Mesendoderm (in vitro differentiated cells): ENCODE measurements at regions not wholly inside any gene's neighbourhood (a gene's known extent, or its start where the extent isn't known, plus 50 kb on each side); places are given as distances from the start of the nearest gene placed in this dataset.

Experiments
- DNase-seq: peaks from one replicate; pipeline ENCODE4 v3.0.0; 2013
- H2AK5ac ChIP-seq: 2 replicates; pipeline ENCODE4 v1.6.1; 2013; ENCODE audit warnings: low read length, inconsistent platforms
- H2BK120ac ChIP-seq: 2 replicates; pipeline ENCODE4 v1.6.1; 2013; ENCODE audit warnings: low read depth, mild to moderate bottlenecking, low read length, moderate library complexity, mixed read lengths
- H2BK15ac ChIP-seq: replicated peaks from 2 replicates; pipeline ENCODE4 v1.6.1; 2013; ENCODE audit warnings: low read depth, mild to moderate bottlenecking, moderate library complexity
- H2BK5ac ChIP-seq: 2 replicates; pipeline ENCODE4 v1.6.1; 2013; ENCODE audit warnings: low read length, inconsistent platforms
- H3K18ac ChIP-seq: 2 replicates; pipeline ENCODE4 v1.6.1; 2013; ENCODE audit warnings: mild to moderate bottlenecking, low read length, mixed read lengths
- H3K23ac ChIP-seq: one replicate; pipeline ENCODE4 v1.6.1; 2013; ENCODE audit warnings: low read length
- H3K27ac ChIP-seq: 2 replicates; pipeline ENCODE4 v1.5.1; 2013; ENCODE audit warnings: low read depth, mild to moderate bottlenecking, inconsistent platforms, low read length, moderate library complexity
- H3K27me3 ChIP-seq: 2 replicates; pipeline ENCODE4 v1.6.1; 2013; ENCODE audit warnings: low read length, control low read depth, mild to moderate bottlenecking, inconsistent platforms; ENCODE audit not compliant: insufficient read depth, poor library complexity
- H3K36me3 ChIP-seq: 2 replicates; pipeline ENCODE4 v1.6.1; 2013; ENCODE audit warnings: low read length, inconsistent platforms; ENCODE audit not compliant: control insufficient read depth, insufficient read depth
- H3K4ac ChIP-seq: one replicate; pipeline ENCODE4 v1.6.1; 2013; ENCODE audit warnings: low read depth, mild to moderate bottlenecking, low read length, moderate library complexity
- H3K4me1 ChIP-seq: 2 replicates; pipeline ENCODE4 v1.6.1; 2013; ENCODE audit warnings: low read depth, low read length, inconsistent platforms; ENCODE audit not compliant: control insufficient read depth
- H3K4me2 ChIP-seq: 2 replicates; pipeline ENCODE4 v1.6.1; 2013; ENCODE audit warnings: low read length
- H3K4me3 ChIP-seq: 2 replicates; pipeline ENCODE4 v1.5.1; 2013; ENCODE audit warnings: mild to moderate bottlenecking, low read length
- H3K56ac ChIP-seq: one replicate; pipeline ENCODE4 v1.6.1; 2013; ENCODE audit warnings: low read length
- H3K79me1 ChIP-seq: 2 replicates; pipeline ENCODE4 v1.6.1; 2013; ENCODE audit warnings: low read length, inconsistent platforms
- H3K79me2 ChIP-seq: 2 replicates; pipeline ENCODE4 v1.6.1; 2013; ENCODE audit warnings: mild to moderate bottlenecking, low read length; ENCODE audit not compliant: control insufficient read depth, insufficient read depth
- H3K9ac ChIP-seq: 2 replicates; pipeline ENCODE4 v1.6.1; 2013; ENCODE audit warnings: low read length, inconsistent platforms
- H4K5ac ChIP-seq: one replicate; pipeline ENCODE4 v1.6.1; 2013; ENCODE audit warnings: low read length
- H4K8ac ChIP-seq: one replicate; pipeline ENCODE4 v1.6.1; 2013; ENCODE audit warnings: low read depth, mild to moderate bottlenecking, control low read depth, low read length, moderate library complexity
- WGBS: extraction: QIAGEN DNeasy Blood & Tissue Kit; methylation state at CpG from one replicate; pipeline ENCODE4 v1.1.7; 2013; ENCODE audit warnings: low lambda C conversion rate, missing lambda C conversion rate; ENCODE audit not compliant: insufficient coverage; ENCODE audit errors: extremely low coverage; 5-methylcytosine and 5-hydroxymethylcytosine counted together

DNA sequence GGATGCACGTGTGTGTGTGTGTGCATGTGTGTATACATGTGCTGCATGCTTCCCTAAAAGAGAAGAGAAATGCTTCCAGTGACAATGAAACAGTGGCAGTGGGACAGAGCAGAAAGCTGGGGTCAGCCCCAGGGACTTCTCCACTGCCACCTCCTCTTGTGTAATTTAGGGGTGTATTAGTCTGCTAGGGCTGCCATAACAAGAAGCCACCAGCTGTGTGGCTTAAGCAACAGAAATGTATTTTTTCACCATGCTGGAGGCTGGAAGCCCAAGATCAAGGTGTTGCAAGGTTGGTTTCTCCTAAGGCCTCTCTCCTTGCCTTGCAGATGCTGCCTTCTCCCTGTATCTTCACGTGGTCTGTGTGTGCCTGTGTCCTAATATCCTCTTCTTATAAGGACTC lies 190.5 kb downstream of the CXCL12 start:
- Histone ChIP-seq H2BK120ac (no peak overlapping the region), H2BK5ac (no peak overlapping the region), H4K8ac (no peak overlapping the region), H3K36me3 (no peaks in the 10 kb centered on the region), H3K4me3 (no peak overlapping the region), H3K79me1 (no peaks in the 10 kb centered on the region), H3K79me2 (no peaks in the 10 kb centered on the region), H3K27me3 (no peaks in the 10 kb centered on the region), H3K23ac (no peak overlapping the region), H2AK5ac (no peak overlapping the region), H3K4me1 (no peaks in the 10 kb centered on the region), H3K27ac (no peak overlapping the region), H3K9ac (no peak overlapping the region), H3K56ac (no peak overlapping the region), H3K4ac (no peak overlapping the region), H3K4me2 (no peak overlapping the region), H3K18ac (no peak overlapping the region), H4K5ac (no peak overlapping the region), H2BK15ac (no peak overlapping the region)
- no peak for DNase-seq
- WGBS = no CpG with 5 or more reads among the region's 2 CpGs

DNA sequence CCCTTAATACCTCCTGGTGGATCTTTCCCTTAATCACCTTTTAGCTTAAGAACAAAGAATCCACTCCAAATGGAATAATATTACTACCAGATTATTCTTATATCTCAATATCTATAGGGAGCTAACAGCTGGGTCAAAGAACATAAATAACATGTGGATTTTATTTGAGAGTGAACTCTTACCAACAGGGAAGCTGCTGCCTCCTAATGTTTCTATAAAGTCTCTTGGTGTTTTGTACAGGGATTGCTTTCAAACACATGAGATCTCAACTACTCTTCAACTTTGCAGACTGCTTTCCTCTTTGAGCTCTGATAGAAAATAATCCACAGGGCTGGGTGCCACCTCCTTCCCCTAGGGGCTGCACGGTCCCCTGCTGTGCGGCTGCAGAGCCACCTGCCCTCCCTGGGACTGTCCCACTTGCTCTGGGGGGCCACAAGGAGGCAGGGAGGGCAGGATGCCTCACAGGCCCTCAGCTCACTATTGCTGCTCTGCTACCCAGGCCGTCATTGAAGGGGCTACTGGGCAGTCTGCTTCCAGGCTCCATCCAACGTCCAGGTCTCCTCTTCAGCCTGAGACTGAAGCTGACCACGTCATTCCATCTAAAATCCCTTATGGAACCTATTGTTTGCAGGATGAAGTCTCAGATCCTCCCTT lies 191.2 kb downstream of the CXCL12 start:
- no peak overlapping the region for H3K9ac ChIP-seq
- H3K23ac ChIP-seq = no peak overlapping the region
- H2AK5ac ChIP-seq = no peak overlapping the region
- H2BK5ac ChIP-seq = no peak overlapping the region
- H3K79me1 ChIP-seq = no peaks in the 10 kb centered on the region
- H2BK15ac ChIP-seq = no peak overlapping the region
- H3K4me1 ChIP-seq = no peaks in the 10 kb centered on the region
- H3K36me3 ChIP-seq = no peaks in the 10 kb centered on the region
- H3K56ac ChIP-seq = no peak overlapping the region
- H3K18ac ChIP-seq = no peak overlapping the region
- no peak for DNase-seq
- H4K5ac ChIP-seq = no peak overlapping the region
- no peaks in the 10 kb centered on the region for H3K27me3 ChIP-seq
- no peak overlapping the region for H4K8ac ChIP-seq
- H3K4me2 ChIP-seq = no peak overlapping the region
- WGBS = no CpG with 5 or more reads among the region's 5 CpGs
- H3K79me2 ChIP-seq = no peaks in the 10 kb centered on the region
- no peak overlapping the region for H3K4ac ChIP-seq
- H2BK120ac ChIP-seq = no peak overlapping the region
- no peak overlapping the region for H3K4me3 ChIP-seq
- no peak overlapping the region for H3K27ac ChIP-seq

DNA sequence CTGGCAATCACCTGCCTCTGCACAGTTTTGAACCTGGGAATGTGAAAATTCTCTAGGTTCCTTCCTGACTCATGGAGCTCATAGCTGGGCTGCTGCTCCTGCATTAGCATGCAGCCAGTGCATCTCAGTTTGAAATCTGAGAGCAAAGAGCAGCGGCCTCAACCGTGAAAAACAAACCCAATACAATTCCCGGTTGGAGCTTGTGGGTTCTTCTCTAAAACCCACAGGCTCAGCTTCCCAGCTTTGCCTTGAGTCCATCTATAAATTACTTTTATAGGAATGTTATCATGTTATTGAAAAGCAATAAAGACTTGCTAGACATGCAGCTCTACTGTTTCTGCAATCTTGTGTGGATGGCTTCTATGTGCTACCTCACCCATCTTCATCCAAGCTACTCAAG lies 191.7 kb downstream of the CXCL12 start:
- H3K4me1 ChIP-seq = no peaks in the 10 kb centered on the region
- H2BK5ac ChIP-seq = no peak overlapping the region
- no CpG with 5 or more reads among the region's 3 CpGs for WGBS
- H4K8ac ChIP-seq = no peak overlapping the region
- H3K4me2 ChIP-seq = no peak overlapping the region
- no peak for DNase-seq
- H3K9ac ChIP-seq = no peak overlapping the region
- no peak overlapping the region for H3K18ac ChIP-seq
- no peak overlapping the region for H4K5ac ChIP-seq
- H3K4ac ChIP-seq = no peak overlapping the region
- no peaks in the 10 kb centered on the region for H3K27me3 ChIP-seq
- H3K4me3 ChIP-seq = no peak overlapping the region
- no peak overlapping the region for H3K56ac ChIP-seq
- no peak overlapping the region for H2BK15ac ChIP-seq
- H3K79me2 ChIP-seq = no peaks in the 10 kb centered on the region
- no peaks in the 10 kb centered on the region for H3K79me1 ChIP-seq
- H2BK120ac ChIP-seq = no peak overlapping the region
- H3K36me3 ChIP-seq = no peaks in the 10 kb centered on the region
- no peak overlapping the region for H2AK5ac ChIP-seq
- no peak overlapping the region for H3K23ac ChIP-seq
- H3K27ac ChIP-seq = no peak overlapping the region

DNA sequence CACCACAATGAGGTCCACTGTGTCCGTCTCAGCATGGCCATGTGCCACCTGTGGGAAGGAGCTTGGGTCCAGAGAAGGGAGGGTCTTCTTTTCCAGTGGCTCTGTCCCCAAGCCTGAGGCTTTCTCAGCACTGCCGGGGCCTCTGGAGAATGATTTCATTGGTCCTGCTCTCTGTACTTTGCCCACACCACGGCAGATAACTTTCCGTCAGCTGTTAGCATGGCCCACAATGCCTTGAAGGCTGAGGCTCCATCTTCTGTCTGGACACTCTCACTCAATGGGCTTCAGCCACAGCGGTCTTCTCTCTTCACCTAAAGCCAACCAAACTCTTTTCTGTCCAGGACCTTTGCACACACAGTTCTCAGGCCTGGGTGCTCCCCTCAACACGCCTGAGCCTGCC lies 192.5 kb downstream of the CXCL12 start:
- Histone ChIP-seq H2BK15ac (no peak overlapping the region), H3K79me1 (no peaks in the 10 kb centered on the region), H3K36me3 (no peaks in the 10 kb centered on the region), H3K4me2 (no peak overlapping the region), H3K4me1 (no peaks in the 10 kb centered on the region), H4K8ac (no peak overlapping the region), H3K56ac (no peak overlapping the region), H3K18ac (no peak overlapping the region), H3K4ac (no peak overlapping the region), H3K9ac (no peak overlapping the region), H3K27me3 (no peaks in the 10 kb centered on the region), H2AK5ac (no peak overlapping the region), H4K5ac (no peak overlapping the region), H3K23ac (no peak overlapping the region), H3K27ac (no peak overlapping the region), H3K4me3 (no peak overlapping the region), H2BK5ac (no peak overlapping the region), H2BK120ac (no peak overlapping the region), H3K79me2 (no peaks in the 10 kb centered on the region)
- WGBS = no CpG with 5 or more reads among the region's 6 CpGs
- no peak for DNase-seq

DNA sequence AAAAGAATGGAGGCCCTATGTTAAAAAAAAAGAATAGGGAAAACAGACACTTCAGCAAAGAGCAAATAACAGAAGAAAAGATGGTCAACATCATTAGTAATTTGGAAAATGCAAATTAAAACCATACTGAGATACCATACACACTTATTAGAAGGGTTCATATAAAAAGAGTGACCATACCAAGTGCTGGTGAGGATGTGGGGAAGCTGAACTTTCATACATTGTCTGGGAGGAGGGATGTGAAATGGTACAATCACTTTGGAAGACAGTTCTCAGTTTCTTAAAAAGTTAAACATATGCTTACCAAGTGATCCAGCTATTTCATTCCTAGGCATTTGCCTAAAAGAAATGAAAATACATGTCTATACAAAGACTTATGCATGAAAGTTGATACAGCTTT lies 194.4 kb downstream of the CXCL12 start:
- H4K8ac ChIP-seq = no peak overlapping the region
- no peak overlapping the region for H3K23ac ChIP-seq
- DNase-seq = no peak
- H3K27ac ChIP-seq = no peak overlapping the region
- H2BK5ac ChIP-seq = no peak overlapping the region
- H3K4ac ChIP-seq = no peak overlapping the region
- H4K5ac ChIP-seq = no peak overlapping the region
- H2AK5ac ChIP-seq = no peak overlapping the region
- no peaks in the 10 kb centered on the region for H3K27me3 ChIP-seq
- no peaks in the 10 kb centered on the region for H3K79me1 ChIP-seq
- no peaks in the 10 kb centered on the region for H3K79me2 ChIP-seq
- H2BK120ac ChIP-seq = no peak overlapping the region
- no peak overlapping the region for H3K56ac ChIP-seq
- H3K4me2 ChIP-seq = no peak overlapping the region
- no peak overlapping the region for H3K18ac ChIP-seq
- no peak overlapping the region for H3K9ac ChIP-seq
- no peak overlapping the region for H2BK15ac ChIP-seq
- H3K4me3 ChIP-seq = no peak overlapping the region
- H3K36me3 ChIP-seq = no peaks in the 10 kb centered on the region
- no peaks in the 10 kb centered on the region for H3K4me1 ChIP-seq

DNA sequence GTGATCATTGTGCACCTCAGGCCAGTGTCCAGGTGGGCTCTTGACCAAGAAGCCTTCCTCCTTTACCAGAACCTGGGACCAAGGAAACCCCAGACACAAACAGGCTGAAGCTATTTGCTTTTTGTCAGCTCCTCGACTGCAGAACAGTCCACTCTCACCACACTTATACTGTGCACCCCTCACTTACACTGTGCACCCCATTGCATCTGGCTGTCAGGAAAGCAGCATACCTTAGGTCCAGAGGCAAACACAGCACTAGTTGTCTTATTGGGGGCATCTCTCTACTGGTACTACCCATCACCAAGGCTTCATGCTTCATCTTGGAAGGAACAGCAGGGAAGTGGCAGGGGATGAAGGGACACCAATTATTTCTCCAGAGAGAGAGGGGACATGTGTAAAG lies 198.1 kb downstream of the CXCL12 start:
- Histone ChIP-seq H3K4me2 (no peak overlapping the region), H3K9ac (no peak overlapping the region), H2BK120ac (no peak overlapping the region), H2AK5ac (no peak overlapping the region), H4K5ac (no peak overlapping the region), H3K4ac (no peak overlapping the region), H4K8ac (no peak overlapping the region), H3K4me1 (no peaks in the 10 kb centered on the region), H2BK5ac (no peak overlapping the region), H3K79me1 (no peaks in the 10 kb centered on the region), H3K23ac (no peak overlapping the region), H2BK15ac (no peak overlapping the region), H3K27me3 (no peaks in the 10 kb centered on the region), H3K56ac (no peak overlapping the region), H3K18ac (no peak overlapping the region), H3K79me2 (no peaks in the 10 kb centered on the region), H3K36me3 (no peaks in the 10 kb centered on the region), H3K4me3 (no peak overlapping the region), H3K27ac (no peak overlapping the region)
- DNase-seq = no peak
- no CpG with 5 or more reads among the region's 1 CpG for WGBS
